Skeletal muscle tissue (tissue), 3 donors: ENCODE measurements at regions not wholly inside any gene's neighbourhood (a gene's known extent, or its start where the extent isn't known, plus 50 kb on each side); places are given as distances from the start of the nearest gene placed in this dataset.

Experiments used
- H3K27ac ChIP-seq: one replicate; pipeline ENCODE4 v1.7.0; 2013; ENCODE audit warnings: mild to moderate bottlenecking, low read depth, low read length, inconsistent platforms
- H3K27me3 ChIP-seq, 3 donors: one replicate each; pipeline ENCODE4 v1.7.0; 2013; ENCODE audit warnings: low read length in 3 of 3; ENCODE audit not compliant: control insufficient read depth in 3 of 3, insufficient read depth in 3 of 3
- H3K36me3 ChIP-seq, 3 donors: one replicate each; pipeline ENCODE4 v1.7.0; 2013; ENCODE audit warnings: low read length in 3 of 3; ENCODE audit not compliant: control insufficient read depth in 3 of 3, insufficient read depth in 3 of 3
- H3K4me1 ChIP-seq, 3 donors: one replicate each; pipeline ENCODE4 v1.7.0; 2013; ENCODE audit warnings: low read length in 3 of 3, mild to moderate bottlenecking in 3 of 3; ENCODE audit not compliant: control insufficient read depth in 3 of 3, insufficient read depth in 3 of 3
- H3K4me3 ChIP-seq, 3 donors: one replicate each; pipeline ENCODE4 v1.7.0; 2013; ENCODE audit warnings: low read length in 3 of 3
- H3K9ac ChIP-seq, 3 donors: one replicate each; pipeline ENCODE4 v1.7.0; 2013; ENCODE audit warnings: low read length in 3 of 3, mild to moderate bottlenecking in 3 of 3, moderate library complexity in 2 of 3, low read depth in 1 of 3
- H3K9me3 ChIP-seq, 3 donors: one replicate each; pipeline ENCODE4 v1.7.0; 2013; ENCODE audit warnings: low read length in 3 of 3; ENCODE audit not compliant: control insufficient read depth in 3 of 3
- donor health status: Osteomylitis.

GRCh38 chr3:22262386-22262785 lies 511.4 kb upstream of the ZNF385D start:
- Histone ChIP-seq H3K27me3 (no peaks in the 10 kb centered on the region), H3K27ac (no peak overlapping the region), H3K36me3 (no peaks in the 10 kb centered on the region), H3K4me1 (no peaks in the 10 kb centered on the region), H3K4me3 (no peak overlapping the region), H3K9ac (no peak overlapping the region), H3K9me3 (no peaks in the 10 kb centered on the region)

GRCh38 chr3:22263042-22263441 lies 512.0 kb upstream of the ZNF385D start:
- no peak overlapping the region for H3K4me3 ChIP-seq
- H3K36me3 ChIP-seq: no peaks in the 10 kb centered on the region
- no peaks in the 10 kb centered on the region for H3K4me1 ChIP-seq
- H3K9ac ChIP-seq: no peak overlapping the region
- H3K27ac ChIP-seq: no peak overlapping the region
- H3K27me3 ChIP-seq: no peaks in the 10 kb centered on the region
- H3K9me3 ChIP-seq: no peaks in the 10 kb centered on the region

- H3K27me3 ChIP-seq: no peaks in the 10 kb centered on the region
- H3K9me3 ChIP-seq: no peaks in the 10 kb centered on the region
- H3K36me3 ChIP-seq: no peaks in the 10 kb centered on the region
- H3K9ac ChIP-seq: no peak overlapping the region
- H3K4me3 ChIP-seq: no peak overlapping the region
- no peaks in the 10 kb centered on the region for H3K4me1 ChIP-seq
- H3K27ac ChIP-seq: no peak overlapping the region
Observed at GRCh38 chr3:22265403-22265802, 514.4 kb upstream of the ZNF385D start.

- Histone ChIP-seq H3K36me3 (no peaks in the 10 kb centered on the region), H3K27ac (no peak overlapping the region), H3K4me3 (no peak overlapping the region), H3K27me3 (no peaks in the 10 kb centered on the region), H3K4me1 (no peaks in the 10 kb centered on the region), H3K9ac (no peak overlapping the region), H3K9me3 (no peaks in the 10 kb centered on the region)
Observed at GRCh38 chr3:22269831-22270230, 518.8 kb upstream of the ZNF385D start.

- Histone ChIP-seq H3K4me3 (no peak overlapping the region), H3K27ac (no peak overlapping the region), H3K27me3 (no peaks in the 10 kb centered on the region), H3K9me3 (no peaks in the 10 kb centered on the region), H3K4me1 (no peaks in the 10 kb centered on the region), H3K9ac (no peak overlapping the region), H3K36me3 (no peaks in the 10 kb centered on the region)
Observed at GRCh38 chr3:22276351-22276750, 525.3 kb upstream of the ZNF385D start.

GRCh38 chr3:22284559-22284958 lies 533.5 kb upstream of the ZNF385D start:
- Histone ChIP-seq H3K36me3 (no peaks in the 10 kb centered on the region), H3K27me3 (no peaks in the 10 kb centered on the region), H3K4me1 (no peaks in the 10 kb centered on the region), H3K9ac (no peak overlapping the region), H3K9me3 (no peaks in the 10 kb centered on the region), H3K27ac (no peak overlapping the region), H3K4me3 (no peak overlapping the region)

- H3K4me1 ChIP-seq: no peaks in the 10 kb centered on the region
- no peak overlapping the region for H3K4me3 ChIP-seq
- no peaks in the 10 kb centered on the region for H3K36me3 ChIP-seq
- no peaks in the 10 kb centered on the region for H3K27me3 ChIP-seq
- H3K27ac ChIP-seq: no peak overlapping the region
- no peak overlapping the region for H3K9ac ChIP-seq
- H3K9me3 ChIP-seq: no peaks in the 10 kb centered on the region
Observed at GRCh38 chr3:22288756-22289155, 537.7 kb upstream of the ZNF385D start.

- Histone ChIP-seq H3K4me3 (no peak overlapping the region), H3K4me1 (no peaks in the 10 kb centered on the region), H3K27me3 (no peaks in the 10 kb centered on the region), H3K27ac (no peak overlapping the region), H3K9ac (no peak overlapping the region), H3K36me3 (no peaks in the 10 kb centered on the region), H3K9me3 (no peaks in the 10 kb centered on the region)
Observed at GRCh38 chr3:22292681-22293080, 541.7 kb upstream of the ZNF385D start.

GRCh38 chr3:22296601-22297000 lies 545.6 kb upstream of the ZNF385D start:
- Histone ChIP-seq H3K9ac (no peak overlapping the region), H3K4me1 (no peaks in the 10 kb centered on the region), H3K27me3 (no peaks in the 10 kb centered on the region), H3K4me3 (no peak overlapping the region), H3K9me3 (peaks cover 0 to 2% (median 0%) of the 10 kb centered on the region in 3 donors), H3K36me3 (no peaks in the 10 kb centered on the region), H3K27ac (no peak overlapping the region)

- Histone ChIP-seq H3K27me3 (no peaks in the 10 kb centered on the region), H3K4me3 (no peak overlapping the region), H3K36me3 (no peaks in the 10 kb centered on the region), H3K4me1 (no peaks in the 10 kb centered on the region), H3K9ac (no peak overlapping the region), H3K27ac (no peak overlapping the region), H3K9me3 (peaks cover 0 to 2% (median 0%) of the 10 kb centered on the region in 3 donors)
Observed at GRCh38 chr3:22297436-22297835, 546.4 kb upstream of the ZNF385D start.

- no peaks in the 10 kb centered on the region for H3K36me3 ChIP-seq
- peaks cover 0 to 4% (median 0%) of the 10 kb centered on the region in 3 donors for H3K9me3 ChIP-seq
- no peaks in the 10 kb centered on the region for H3K4me1 ChIP-seq
- H3K27ac ChIP-seq: no peak overlapping the region
- H3K27me3 ChIP-seq: no peaks in the 10 kb centered on the region
- no peak overlapping the region for H3K9ac ChIP-seq
- no peak overlapping the region for H3K4me3 ChIP-seq
Observed at GRCh38 chr3:22306454-22306853, 555.4 kb upstream of the ZNF385D start.
